Nephron (organoid): ENCODE measurements at regions not wholly inside any gene's neighbourhood (a gene's known extent, or its start where the extent isn't known, plus 50 kb on each side); places are given as distances from the start of the nearest gene placed in this dataset.
"Not testable (repeated sequence)": the region's sequence is repeated elsewhere in the genome, so short reads cannot be mapped to it uniquely, and the experiment has no call there.

Experiments used
- H3K27ac Mint-ChIP-seq, 3 experiments: 2 replicates each; pipeline ENCODE4 v1.8.0; 2020; ENCODE audit warnings: mixed read lengths in 3 of 3, mild to moderate bottlenecking in 2 of 3, moderate library complexity in 1 of 3
- H3K27me3 Mint-ChIP-seq: 2 replicates; pipeline ENCODE4 v1.8.0; 2021; ENCODE audit warnings: low read depth, mild to moderate bottlenecking, moderate library complexity, mixed read lengths
- H3K36me3 Mint-ChIP-seq: 2 replicates; pipeline ENCODE4 v1.8.0; 2020; ENCODE audit warnings: low read depth, mixed read lengths
- H3K4me1 Mint-ChIP-seq: 2 replicates; pipeline ENCODE4 v1.8.0; 2020; ENCODE audit warnings: mixed read lengths
- H3K4me3 Mint-ChIP-seq, 3 experiments: 2 replicates each; pipeline ENCODE4 v1.8.0; 2020; ENCODE audit warnings: mild to moderate bottlenecking in 3 of 3, mixed read lengths in 3 of 3, moderate library complexity in 2 of 3
- H3K9me3 Mint-ChIP-seq: 2 replicates; pipeline ENCODE4 v1.8.0; 2020; ENCODE audit warnings: mixed read lengths

GRCh38 chr15:22134941-22135566, 54.7 kb downstream of the OR4M2 start:
- H3K4me3 Mint-ChIP-seq, H3K27ac Mint-ChIP-seq, H3K36me3 Mint-ChIP-seq, H3K27me3 Mint-ChIP-seq, H3K4me1 Mint-ChIP-seq, H3K9me3 Mint-ChIP-seq: not testable (repeated sequence)

GRCh38 chr15:22137572-22137971, 57.2 kb downstream of the OR4M2 start:
- H3K36me3 Mint-ChIP-seq, H3K27ac Mint-ChIP-seq, H3K9me3 Mint-ChIP-seq, H3K27me3 Mint-ChIP-seq, H3K4me1 Mint-ChIP-seq, H3K4me3 Mint-ChIP-seq: not testable (repeated sequence)

- not testable (repeated sequence) for H3K9me3 Mint-ChIP-seq, H3K36me3 Mint-ChIP-seq, H3K4me3 Mint-ChIP-seq, H3K27me3 Mint-ChIP-seq, H3K27ac Mint-ChIP-seq, H3K4me1 Mint-ChIP-seq
Measured at GRCh38 chr15:22141106-22141505, 60.8 kb downstream of the OR4M2 start.

GRCh38 chr15:22148109-22148508, 67.8 kb downstream of the OR4M2 start:
- not testable (repeated sequence) for H3K27me3 Mint-ChIP-seq, H3K4me1 Mint-ChIP-seq, H3K9me3 Mint-ChIP-seq, H3K27ac Mint-ChIP-seq, H3K36me3 Mint-ChIP-seq, H3K4me3 Mint-ChIP-seq

- not testable (repeated sequence) for H3K36me3 Mint-ChIP-seq, H3K9me3 Mint-ChIP-seq, H3K4me3 Mint-ChIP-seq, H3K27ac Mint-ChIP-seq, H3K4me1 Mint-ChIP-seq, H3K27me3 Mint-ChIP-seq
Measured at GRCh38 chr15:22158243-22158642, 77.9 kb downstream of the OR4M2 start.

- not testable (repeated sequence) for H3K9me3 Mint-ChIP-seq, H3K27ac Mint-ChIP-seq, H3K4me1 Mint-ChIP-seq, H3K36me3 Mint-ChIP-seq, H3K4me3 Mint-ChIP-seq, H3K27me3 Mint-ChIP-seq
Measured at GRCh38 chr15:22160283-22160682, 80.0 kb downstream of the OR4M2 start.

- not testable (repeated sequence) for H3K36me3 Mint-ChIP-seq, H3K27me3 Mint-ChIP-seq, H3K27ac Mint-ChIP-seq, H3K4me3 Mint-ChIP-seq, H3K4me1 Mint-ChIP-seq, H3K9me3 Mint-ChIP-seq
Measured at GRCh38 chr15:22160741-22161140, 80.4 kb downstream of the OR4M2 start.

- H3K27ac Mint-ChIP-seq, H3K4me1 Mint-ChIP-seq, H3K4me3 Mint-ChIP-seq, H3K27me3 Mint-ChIP-seq, H3K36me3 Mint-ChIP-seq, H3K9me3 Mint-ChIP-seq: not testable (repeated sequence)
Measured at GRCh38 chr15:22161398-22161797, 81.1 kb downstream of the OR4M2 start.

GRCh38 chr15:22163715-22164114, 83.4 kb downstream of the OR4M2 start:
- H3K27ac Mint-ChIP-seq, H3K4me3 Mint-ChIP-seq, H3K4me1 Mint-ChIP-seq, H3K27me3 Mint-ChIP-seq, H3K9me3 Mint-ChIP-seq, H3K36me3 Mint-ChIP-seq: not testable (repeated sequence)

- H3K27me3 Mint-ChIP-seq, H3K36me3 Mint-ChIP-seq, H3K4me1 Mint-ChIP-seq, H3K27ac Mint-ChIP-seq, H3K9me3 Mint-ChIP-seq, H3K4me3 Mint-ChIP-seq: not testable (repeated sequence)
Measured at GRCh38 chr15:22167521-22167920, 87.2 kb downstream of the OR4M2 start.

- not testable (repeated sequence) for H3K4me3 Mint-ChIP-seq, H3K9me3 Mint-ChIP-seq, H3K27ac Mint-ChIP-seq, H3K4me1 Mint-ChIP-seq, H3K36me3 Mint-ChIP-seq, H3K27me3 Mint-ChIP-seq
Measured at GRCh38 chr15:22173029-22173998, 93.0 kb downstream of the OR4M2 start.

GRCh38 chr15:22174088-22174487, 93.8 kb downstream of the OR4M2 start:
- not testable (repeated sequence) for H3K27ac Mint-ChIP-seq, H3K9me3 Mint-ChIP-seq, H3K27me3 Mint-ChIP-seq, H3K36me3 Mint-ChIP-seq, H3K4me3 Mint-ChIP-seq, H3K4me1 Mint-ChIP-seq

GRCh38 chr15:22177965-22178364, 97.6 kb downstream of the OR4M2 start:
- not testable (repeated sequence) for H3K4me1 Mint-ChIP-seq, H3K36me3 Mint-ChIP-seq, H3K27ac Mint-ChIP-seq, H3K27me3 Mint-ChIP-seq, H3K9me3 Mint-ChIP-seq, H3K4me3 Mint-ChIP-seq

GRCh38 chr15:22178438-22178837, 98.1 kb downstream of the OR4M2 start:
- H3K27me3 Mint-ChIP-seq, H3K4me1 Mint-ChIP-seq, H3K36me3 Mint-ChIP-seq, H3K4me3 Mint-ChIP-seq, H3K9me3 Mint-ChIP-seq, H3K27ac Mint-ChIP-seq: not testable (repeated sequence)

GRCh38 chr15:22179043-22179442, 98.7 kb downstream of the OR4M2 start:
- not testable (repeated sequence) for H3K36me3 Mint-ChIP-seq, H3K27ac Mint-ChIP-seq, H3K4me1 Mint-ChIP-seq, H3K4me3 Mint-ChIP-seq, H3K9me3 Mint-ChIP-seq, H3K27me3 Mint-ChIP-seq

GRCh38 chr15:22180611-22181010, 100.3 kb downstream of the OR4M2 start:
- not testable (repeated sequence) for H3K27me3 Mint-ChIP-seq, H3K4me3 Mint-ChIP-seq, H3K9me3 Mint-ChIP-seq, H3K27ac Mint-ChIP-seq, H3K36me3 Mint-ChIP-seq, H3K4me1 Mint-ChIP-seq
